K562 (cell line): ENCODE measurements at regions not wholly inside any gene's neighbourhood (a gene's known extent, or its start where the extent isn't known, plus 50 kb on each side); places are given as distances from the start of the nearest gene placed in this dataset.

Experiments
- ATAC-seq: fragments of 200-7000 bp; cut with Tn5 transposase; 3 replicates; pipeline ENCODE4 v1.9.1; 2020; ENCODE audit warnings: moderate library complexity
- BruUV-seq: library from RNA; stranded (reverse); fragments of 400-500 nt; replicated peaks from 2 replicates; lab custom pipeline; 2021; lab: Mats Ljungman, UMichigan
- CTCF ChIA-PET: fragments of 300-600 bp; formaldehyde crosslinking; extraction: SDS; loops from one replicate; lab custom pipeline; 2021; ENCODE audit warnings: low intra/inter-chr PET ratio; lab: Yijun Ruan, JAX
- POLR2A ChIA-PET: fragments of 300-600, 350-650 bp; sonication (Branson Sonifier 250); formaldehyde crosslinking; extraction: SDS; loops from one replicate; lab custom pipeline; 2021; ENCODE audit warnings: antibody characterized with exemption, inconsistent platforms; lab: Yijun Ruan, JAX
- DNase-seq, 4 experiments: peaks; one replicate each; pipeline versions ENCODE4 v3.0.0 to v3.0.0-alpha.2; 2011 to 2018; ENCODE audit warnings: low spot score in 3 of 4, mixed read lengths in 3 of 4; ENCODE audit errors: extremely low read depth in 1 of 4
- FAIRE-seq: peaks from 2 replicates; lab custom pipeline; 2011; peaks lifted over from hg19 to GRCh38; lab: Jason Lieb, UNC
- H2AFZ ChIP-seq: 2 replicates; pipeline ENCODE4 v1.6.0; 2011; ENCODE audit warnings: low read depth, low read length, control low read depth, inconsistent platforms
- H3K27ac ChIP-seq: fragments of 200-600 bp; 3 replicates; pipeline ENCODE4 v1.8.0; 2011; ENCODE audit warnings: low read depth, mild to moderate bottlenecking, control low read depth, inconsistent platforms, low read length, moderate library complexity, mixed read lengths; ENCODE audit errors: extremely low read depth
- H3K27me3 ChIP-seq, 2 experiments: fragments of 300-600 bp in 1 of 2; 2 replicates in 1 of 2; 3 replicates in 1 of 2; pipeline versions ENCODE4 v1.6.0 to v1.8.0; 2011; ENCODE audit warnings: inconsistent platforms in 2 of 2, low read length in 2 of 2, mild to moderate bottlenecking in 1 of 2, mixed read lengths in 1 of 2, moderate library complexity in 1 of 2; ENCODE audit not compliant: control insufficient read depth in 2 of 2, insufficient read depth in 2 of 2
- H3K36me3 ChIP-seq: fragments of 300-600 bp; 3 replicates; pipeline ENCODE4 v1.8.0; 2011; ENCODE audit warnings: mild to moderate bottlenecking, low read length, inconsistent platforms; ENCODE audit not compliant: control insufficient read depth, insufficient read depth
- H3K4me1 ChIP-seq, 2 experiments: fragments of 200-600 bp in 1 of 2; replicated peaks in 1 of 2; 2 replicates in 1 of 2; 3 replicates in 1 of 2; pipeline versions ENCODE4 v1.5.1 to v1.8.0; 2011; ENCODE audit warnings: inconsistent platforms in 2 of 2, low read length in 2 of 2, mild to moderate bottlenecking in 1 of 2, mixed read lengths in 1 of 2, moderate library complexity in 1 of 2; ENCODE audit not compliant: control insufficient read depth in 2 of 2, insufficient read depth in 2 of 2
- H3K4me2 ChIP-seq: 2 replicates; pipeline ENCODE4 v1.6.1; 2011; ENCODE audit warnings: low read length, control low read depth, inconsistent platforms, mixed read lengths; ENCODE audit not compliant: insufficient read depth
- H3K4me3 ChIP-seq: fragments of 200-600 bp; sonication (generic), shearing (Covaris generic); 2 replicates; pipeline ENCODE4 v1.5.1; 2016; ENCODE audit warnings: control low read depth, inconsistent platforms
- H3K79me2 ChIP-seq: fragments of 200-600 bp; 3 replicates; pipeline ENCODE4 v1.8.0; 2011; ENCODE audit warnings: low read length, inconsistent platforms; ENCODE audit not compliant: control insufficient read depth, insufficient read depth
- H3K9ac ChIP-seq, 2 experiments: 2 replicates each; pipeline versions ENCODE4 v1.6.0 to v1.6.1; 2011; ENCODE audit warnings: low read depth in 2 of 2, low read length in 2 of 2, control low read depth in 1 of 2, inconsistent platforms in 1 of 2, mild to moderate bottlenecking in 1 of 2, mixed read lengths in 1 of 2; ENCODE audit not compliant: insufficient read depth in 1 of 2
- H3K9me1 ChIP-seq: one replicate; pipeline ENCODE4 v1.6.0; 2011; ENCODE audit warnings: inconsistent platforms, mild to moderate bottlenecking, low read length, moderate library complexity; ENCODE audit not compliant: control insufficient read depth, insufficient read depth
- H3K9me3 ChIP-seq: replicated peaks from 2 replicates; pipeline ENCODE4 v1.5.1; 2011; ENCODE audit warnings: low read depth, low read length, inconsistent platforms; ENCODE audit not compliant: control insufficient read depth, insufficient read depth
- H4K20me1 ChIP-seq: replicated peaks from 2 replicates; pipeline ENCODE4 v1.6.1; 2011; ENCODE audit warnings: low read length, inconsistent platforms, mixed read lengths; ENCODE audit not compliant: control insufficient read depth, insufficient read depth
- HEY1 ChIP-seq: fragments of 250-450 bp; sonication (Bioruptor Pico); IDR thresholded peaks from 2 replicates; pipeline ENCODE4 v1.5.0; 2020; ENCODE audit warnings: mild to moderate bottlenecking, moderate library complexity, borderline replicate concordance
- HMG20A ChIP-seq: fragments of 450-650 bp; formaldehyde crosslinking; conservative IDR thresholded peaks from 2 replicates; pipeline ENCODE4 v1.4.0; 2020; ENCODE audit warnings: mild to moderate bottlenecking, mixed read lengths
- PHB2 ChIP-seq: fragments of 450-650 bp; IDR thresholded peaks from 2 replicates; pipeline ENCODE4 v1.6.1; 2017; ENCODE audit warnings: low read depth
- PRMT5 ChIP-seq: sonication (generic); formaldehyde crosslinking; IDR thresholded peaks from 2 replicates; pipeline ENCODE4 v1.5.0; 2020; ENCODE audit warnings: missing genetic modification reagents
- RBM22 ChIP-seq: fragments of 200-400 bp; formaldehyde crosslinking; IDR thresholded peaks from 2 replicates; pipeline ENCODE4 v1.6.1; 2018; ENCODE audit warnings: low read length, low read depth; ENCODE audit not compliant: poor library complexity, severe bottlenecking
- RHOXF2B ChIP-seq: fragments of 250-450 bp; sonication (Bioruptor Pico); conservative IDR thresholded peaks from 2 replicates; pipeline ENCODE4 v1.5.1; 2021
- SP1 ChIP-seq: sonication (generic); formaldehyde crosslinking; IDR thresholded peaks from 2 replicates; pipeline ENCODE4 v1.8.1; 2022; ENCODE audit warnings: mild to moderate bottlenecking, missing genetic modification reagents
- TAF15 ChIP-seq: fragments of 200-400 bp; formaldehyde crosslinking; IDR thresholded peaks from 2 replicates; pipeline ENCODE4 v1.6.1; 2017; ENCODE audit warnings: mild to moderate bottlenecking, low read depth, low read length, moderate library complexity
- TSC22D4 ChIP-seq: fragments of 450-650 bp; IDR thresholded peaks from 2 replicates; pipeline ENCODE4 v1.6.1; 2016; ENCODE audit warnings: missing genetic modification characterization, missing biosample characterization, control low read depth
- ZBTB7A ChIP-seq: IDR thresholded peaks from 2 replicates; pipeline ENCODE4 v1.6.1; 2011; ENCODE audit warnings: low read depth, mild to moderate bottlenecking, low read length, moderate library complexity, borderline replicate concordance; ENCODE audit not compliant: control insufficient read depth
- ZNF217 ChIP-seq: sonication (generic); formaldehyde crosslinking; IDR thresholded peaks from 2 replicates; pipeline ENCODE4 v1.8.0; 2022; ENCODE audit warnings: mild to moderate bottlenecking, missing genetic modification reagents
- WGBS: fragments of 100-300 bp; shearing (Covaris generic); methylation state at CpG from one replicate; pipeline ENCODE4 v1.1.6; 2016; ENCODE audit warnings: low coverage, mixed read lengths; ENCODE audit not compliant: insufficient coverage; ENCODE audit errors: missing lambda C conversion rate; 5-methylcytosine and 5-hydroxymethylcytosine counted together
- in situ Hi-C: fragments of 300-500 bp; cut with MboI; formaldehyde crosslinking; loops from 4 replicates; pipeline ENCODE4 v1.15.0; 2018; ENCODE audit warnings: inconsistent platforms, mixed read lengths
- intact Hi-C: fragments of 100-400 bp; cut with micrococcal nuclease; formaldehyde crosslinking; loops from 2 replicates; pipeline ENCODE4 v1.14.2; 2022
- TF ChIP-seq, protein P1 (sequence below): fragments of 250-450 bp; sonication (Bioruptor Pico); IDR thresholded peaks from 2 replicates; pipeline ENCODE4 v1.8.0; 2022; ENCODE audit warnings: moderate library complexity, mild to moderate bottlenecking, inconsistent platforms
- TF ChIP-seq, protein P2 (sequence below), 2 experiments: IDR thresholded peaks; 2 replicates each; pipeline ENCODE4 v1.6.1; 2011; ENCODE audit warnings: borderline replicate concordance in 1 of 2, control low read depth in 1 of 2, low read depth in 1 of 2, low read length in 1 of 2, mild to moderate bottlenecking in 1 of 2, mixed read lengths in 1 of 2, moderate library complexity in 1 of 2; ENCODE audit not compliant: insufficient read depth in 1 of 2, insufficient read length in 1 of 2, poor library complexity in 1 of 2, severe bottlenecking in 1 of 2; ENCODE audit errors: extremely low read depth in 1 of 2
- TF ChIP-seq, protein P3 (sequence below): fragments of 250-450 bp; sonication (Bioruptor Pico); IDR thresholded peaks from 2 replicates; pipeline ENCODE4 v1.4.0; 2020; ENCODE audit warnings: mild to moderate bottlenecking, moderate library complexity
- TF ChIP-seq, protein P4 (sequence below): sonication (generic); formaldehyde crosslinking; IDR thresholded peaks from 2 replicates; pipeline ENCODE4 v1.8.0; 2022; ENCODE audit warnings: mild to moderate bottlenecking, missing genetic modification reagents
- TF ChIP-seq, protein P5 (sequence below): fragments of 450-650 bp; IDR thresholded peaks from 2 replicates; pipeline ENCODE4 v1.6.1; 2014; ENCODE audit warnings: low read depth, mild to moderate bottlenecking, moderate library complexity, borderline replicate concordance

DNA sequence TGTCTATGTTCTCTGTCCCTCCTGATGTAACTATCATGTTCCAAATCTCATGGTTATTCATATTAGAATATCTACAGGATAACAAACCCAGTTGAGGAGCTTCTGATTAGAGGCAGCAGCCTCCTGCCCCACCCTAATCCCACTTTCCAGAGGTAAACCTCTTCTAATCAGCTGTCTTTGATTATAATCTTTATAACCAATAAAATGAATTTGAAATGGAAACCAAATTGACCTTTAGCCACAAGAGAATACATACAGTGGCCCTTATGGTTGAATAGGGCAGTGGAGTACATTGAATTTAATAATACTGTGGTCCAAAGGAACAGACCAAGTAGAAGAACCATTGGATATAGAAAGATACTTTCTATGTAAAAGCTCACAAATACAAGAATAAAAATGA is 281.3 kb upstream of the UMPS start (continued):
- TF ChIP-seq RBM22 (no peak), RHOXF2B (no peak), TSC22D4 (tag) (no peak), SP1 (no peak)
- TF ChIP-seq, protein P1, sequence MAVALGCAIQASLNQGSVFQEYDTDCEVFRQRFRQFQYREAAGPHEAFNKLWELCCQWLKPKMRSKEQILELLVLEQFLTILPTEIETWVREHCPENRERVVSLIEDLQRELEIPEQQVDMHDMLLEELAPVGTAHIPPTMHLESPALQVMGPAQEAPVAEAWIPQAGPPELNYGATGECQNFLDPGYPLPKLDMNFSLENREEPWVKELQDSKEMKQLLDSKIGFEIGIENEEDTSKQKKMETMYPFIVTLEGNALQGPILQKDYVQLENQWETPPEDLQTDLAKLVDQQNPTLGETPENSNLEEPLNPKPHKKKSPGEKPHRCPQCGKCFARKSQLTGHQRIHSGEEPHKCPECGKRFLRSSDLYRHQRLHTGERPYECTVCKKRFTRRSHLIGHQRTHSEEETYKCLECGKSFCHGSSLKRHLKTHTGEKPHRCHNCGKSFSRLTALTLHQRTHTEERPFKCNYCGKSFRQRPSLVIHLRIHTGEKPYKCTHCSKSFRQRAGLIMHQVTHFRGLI (CRISPR knock-in tag): no peak

DNA sequence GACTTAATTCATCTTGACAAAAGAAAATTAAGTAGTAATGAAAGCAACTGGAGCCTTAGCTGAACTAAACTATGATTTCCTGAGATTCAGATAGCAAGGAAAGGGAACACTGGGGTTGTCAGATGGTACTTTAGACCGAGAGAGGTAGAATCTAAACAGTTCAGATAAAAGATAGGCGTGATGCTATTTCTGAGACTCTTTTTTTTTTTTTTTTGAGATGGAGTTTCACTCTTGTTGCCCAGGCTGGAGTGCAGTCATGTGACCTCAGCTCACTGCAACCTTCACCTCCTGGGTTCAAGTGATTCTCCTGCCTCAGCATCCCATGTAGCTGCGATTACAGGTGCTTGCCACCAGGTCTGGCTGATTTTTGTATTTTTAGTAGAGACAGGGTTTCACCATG is 279.9 kb upstream of the UMPS start:
- Histone ChIP-seq H3K9me1 (no peaks in the 10 kb centered on the region), H3K9me3 (no peaks in the 10 kb centered on the region), H3K4me1 (no peaks in the 10 kb centered on the region), H3K4me2 (no peak overlapping the region), H3K79me2 (no peaks in the 10 kb centered on the region), H2AFZ (no peak overlapping the region), H3K9ac (no peak overlapping the region), H4K20me1 (no peaks in the 10 kb centered on the region), H3K4me3 (no peak overlapping the region), H3K36me3 (no peaks in the 10 kb centered on the region), H3K27ac (no peak overlapping the region), H3K27me3 (no peaks in the 10 kb centered on the region; a peak in 1 of 5 replicates)
- no peak for ATAC-seq
- POLR2A ChIA-PET: no interaction called here
- in situ Hi-C loops: no loop called here
- CTCF ChIA-PET: no interaction called here
- WGBS: 0% methylated on average over 3 of the region's 3 CpGs
- BruUV-seq: no TSS peak
- intact Hi-C loops: no loop called here
- DNase-seq: no peak
- no peak for FAIRE-seq
- TF ChIP-seq PHB2 (no peak), TAF15 (no peak), ZBTB7A (no peak), ZNF217 (CRISPR knock-in tag) (no peak), PRMT5 (no peak), HEY1 (no peak), HMG20A (CRISPR knock-in tag) (no peak)
- TF ChIP-seq, protein P2, sequence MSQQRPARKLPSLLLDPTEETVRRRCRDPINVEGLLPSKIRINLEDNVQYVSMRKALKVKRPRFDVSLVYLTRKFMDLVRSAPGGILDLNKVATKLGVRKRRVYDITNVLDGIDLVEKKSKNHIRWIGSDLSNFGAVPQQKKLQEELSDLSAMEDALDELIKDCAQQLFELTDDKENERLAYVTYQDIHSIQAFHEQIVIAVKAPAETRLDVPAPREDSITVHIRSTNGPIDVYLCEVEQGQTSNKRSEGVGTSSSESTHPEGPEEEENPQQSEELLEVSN (IDR thresholded peaks at IDR 0.05; ENCODE audit: borderline replicate concordance in 1 of 2, extremely low read depth in 1 of 2, insufficient read depth in 1 of 2, insufficient read length in 1 of 2, low read depth in 1 of 2, low read length in 1 of 2, poor library complexity in 1 of 2, severe bottlenecking in 1 of 2): no peak
- TF ChIP-seq, protein P3, sequence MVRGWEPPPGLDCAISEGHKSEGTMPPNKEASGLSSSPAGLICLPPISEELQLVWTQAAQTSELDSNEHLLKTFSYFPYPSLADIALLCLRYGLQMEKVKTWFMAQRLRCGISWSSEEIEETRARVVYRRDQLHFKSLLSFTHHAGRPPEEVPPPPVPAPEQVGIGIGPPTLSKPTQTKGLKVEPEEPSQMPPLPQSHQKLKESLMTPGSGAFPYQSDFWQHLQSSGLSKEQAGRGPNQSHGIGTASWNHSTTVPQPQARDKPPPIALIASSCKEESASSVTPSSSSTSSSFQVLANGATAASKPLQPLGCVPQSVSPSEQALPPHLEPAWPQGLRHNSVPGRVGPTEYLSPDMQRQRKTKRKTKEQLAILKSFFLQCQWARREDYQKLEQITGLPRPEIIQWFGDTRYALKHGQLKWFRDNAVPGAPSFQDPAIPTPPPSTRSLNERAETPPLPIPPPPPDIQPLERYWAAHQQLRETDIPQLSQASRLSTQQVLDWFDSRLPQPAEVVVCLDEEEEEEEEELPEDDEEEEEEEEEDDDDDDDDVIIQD (CRISPR knock-in tag): no peak
- TF ChIP-seq, protein P4, sequence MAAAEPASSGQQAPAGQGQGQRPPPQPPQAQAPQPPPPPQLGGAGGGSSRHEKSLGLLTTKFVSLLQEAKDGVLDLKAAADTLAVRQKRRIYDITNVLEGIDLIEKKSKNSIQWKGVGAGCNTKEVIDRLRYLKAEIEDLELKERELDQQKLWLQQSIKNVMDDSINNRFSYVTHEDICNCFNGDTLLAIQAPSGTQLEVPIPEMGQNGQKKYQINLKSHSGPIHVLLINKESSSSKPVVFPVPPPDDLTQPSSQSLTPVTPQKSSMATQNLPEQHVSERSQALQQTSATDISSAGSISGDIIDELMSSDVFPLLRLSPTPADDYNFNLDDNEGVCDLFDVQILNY (CRISPR knock-in tag): no peak
- TF ChIP-seq, protein P5, sequence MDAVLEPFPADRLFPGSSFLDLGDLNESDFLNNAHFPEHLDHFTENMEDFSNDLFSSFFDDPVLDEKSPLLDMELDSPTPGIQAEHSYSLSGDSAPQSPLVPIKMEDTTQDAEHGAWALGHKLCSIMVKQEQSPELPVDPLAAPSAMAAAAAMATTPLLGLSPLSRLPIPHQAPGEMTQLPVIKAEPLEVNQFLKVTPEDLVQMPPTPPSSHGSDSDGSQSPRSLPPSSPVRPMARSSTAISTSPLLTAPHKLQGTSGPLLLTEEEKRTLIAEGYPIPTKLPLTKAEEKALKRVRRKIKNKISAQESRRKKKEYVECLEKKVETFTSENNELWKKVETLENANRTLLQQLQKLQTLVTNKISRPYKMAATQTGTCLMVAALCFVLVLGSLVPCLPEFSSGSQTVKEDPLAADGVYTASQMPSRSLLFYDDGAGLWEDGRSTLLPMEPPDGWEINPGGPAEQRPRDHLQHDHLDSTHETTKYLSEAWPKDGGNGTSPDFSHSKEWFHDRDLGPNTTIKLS: no peak
